WTC11 (cell line): ENCODE measurements at regions not wholly inside any gene's neighbourhood (a gene's known extent, or its start where the extent isn't known, plus 50 kb on each side); places are given as distances from the start of the nearest gene placed in this dataset.

Experiments used
- CTCF ChIP-seq: fragments of 200-600 bp; IDR thresholded peaks from 2 replicates; pipeline ENCODE4 v1.8.0; 2022; ENCODE audit warnings: antibody characterized with exemption
- ESRRA ChIP-seq: sonication (generic); formaldehyde crosslinking; IDR thresholded peaks from 2 replicates; pipeline ENCODE4 v1.8.1; 2022; ENCODE audit warnings: mild to moderate bottlenecking, missing genetic modification reagents, borderline replicate concordance
- FOXP4 ChIP-seq: sonication (generic); formaldehyde crosslinking; IDR thresholded peaks from 2 replicates; pipeline ENCODE4 v1.8.0; 2022; ENCODE audit warnings: mild to moderate bottlenecking, missing genetic modification reagents

GRCh38 chr21:24671901-24672300 lies 935.4 kb downstream of the MRPL39 start:
- TF ChIP-seq FOXP4 (CRISPR knock-in tag) (no peak), CTCF (no peak), ESRRA (CRISPR knock-in tag) (no peak)
